CD14-positive monocyte (primary cell): ENCODE measurements at regions not wholly inside any gene's neighbourhood (a gene's known extent, or its start where the extent isn't known, plus 50 kb on each side); places are given as distances from the start of the nearest gene placed in this dataset.

Experiments used
- DNase-seq, 3 donors: peaks; one replicate each; pipeline ENCODE4 v3.0.0-alpha.2; 2011 to 2022
- H2AFZ ChIP-seq: 2 replicates; pipeline ENCODE4 v1.6.0; 2012; ENCODE audit warnings: mild to moderate bottlenecking, low read depth, low read length, inconsistent platforms; ENCODE audit not compliant: insufficient read depth, poor library complexity, severe bottlenecking
- H3K27ac ChIP-seq, 2 donors: 1 replicate in 1 of 2; 2 replicates in 1 of 2; pipeline ENCODE4 v1.5.1; 2012 to 2013; ENCODE audit warnings: low read length in 2 of 2, control low read depth in 1 of 2, inconsistent platforms in 1 of 2, low read depth in 1 of 2, mild to moderate bottlenecking in 1 of 2
- H3K27me3 ChIP-seq, 2 donors: one replicate each; pipeline versions ENCODE4 v1.6.0 to v1.6.1; 2011 to 2013; ENCODE audit warnings: low read length in 2 of 2; ENCODE audit not compliant: control insufficient read depth in 2 of 2, insufficient read depth in 2 of 2
- H3K36me3 ChIP-seq, 2 donors: replicated peaks in 1 of 2; 1 replicate in 1 of 2; 2 replicates in 1 of 2; pipeline versions ENCODE4 v1.5.1 to v1.6.1; 2012 to 2013; ENCODE audit warnings: low read length in 2 of 2, control low read depth in 1 of 2, inconsistent platforms in 1 of 2, mild to moderate bottlenecking in 1 of 2; ENCODE audit not compliant: insufficient read depth in 2 of 2, control insufficient read depth in 1 of 2
- H3K4me1 ChIP-seq, 2 donors: 1 replicate in 1 of 2; 2 replicates in 1 of 2; pipeline versions ENCODE4 v1.5.1 to v1.6.1; 2012 to 2013; ENCODE audit warnings: low read length in 2 of 2, control low read depth in 1 of 2, inconsistent platforms in 1 of 2, mild to moderate bottlenecking in 1 of 2, moderate library complexity in 1 of 2; ENCODE audit not compliant: insufficient read depth in 2 of 2, control insufficient read depth in 1 of 2
- H3K4me2 ChIP-seq: replicated peaks from 2 replicates; pipeline ENCODE3; 2012; ENCODE audit warnings: low read length, moderate library complexity, mild to moderate bottlenecking; ENCODE audit not compliant: poor library complexity, severe bottlenecking; ENCODE audit errors: extremely low read depth
- H3K4me3 ChIP-seq, 3 experiments: fragments of 200-600 bp in 1 of 3; sonication (generic) in 1 of 3; replicated peaks in 1 of 3; 1 replicate in 2 of 3; 2 replicates in 1 of 3; pipeline ENCODE4 v1.5.1; 2011 to 2013; ENCODE audit warnings: low read length in 3 of 3, mild to moderate bottlenecking in 3 of 3, control low read depth in 2 of 3, low read depth in 2 of 3, inconsistent platforms in 1 of 3, moderate library complexity in 1 of 3
- H3K79me2 ChIP-seq: 2 replicates; pipeline ENCODE4 v1.6.0; 2012; ENCODE audit warnings: mild to moderate bottlenecking, control low read depth, inconsistent platforms, low read length, moderate library complexity; ENCODE audit not compliant: insufficient read depth
- H3K9ac ChIP-seq: 2 replicates; pipeline ENCODE4 v1.6.0; 2017; ENCODE audit warnings: low read length, mild to moderate bottlenecking; ENCODE audit not compliant: insufficient read depth, poor library complexity, severe bottlenecking
- H3K9me3 ChIP-seq, 2 donors: replicated peaks in 1 of 2; 1 replicate in 1 of 2; 2 replicates in 1 of 2; pipeline versions ENCODE4 v1.5.1 to v1.6.1; 2012 to 2013; ENCODE audit warnings: low read length in 2 of 2, control low read depth in 1 of 2; ENCODE audit not compliant: control insufficient read depth in 1 of 2, insufficient read depth in 1 of 2
- H4K20me1 ChIP-seq: 2 replicates; pipeline ENCODE4 v1.6.0; 2012; ENCODE audit warnings: mild to moderate bottlenecking, low read length, control low read depth, moderate library complexity; ENCODE audit not compliant: insufficient read depth
- H3K27ac Mint-ChIP-seq, 7 donors: one replicate each; pipeline ENCODE4 v1.8.0; 2020; ENCODE audit warnings: mild to moderate bottlenecking in 7 of 7, mixed read lengths in 7 of 7, moderate library complexity in 6 of 7, inconsistent platforms in 2 of 7
- H3K27me3 Mint-ChIP-seq, 3 donors: one replicate each; pipeline ENCODE4 v1.8.0; 2021 to 2022; ENCODE audit warnings: low read depth in 3 of 3, mild to moderate bottlenecking in 3 of 3, mixed read lengths in 3 of 3, moderate library complexity in 3 of 3, inconsistent platforms in 1 of 3
- H3K36me3 Mint-ChIP-seq, 2 donors: one replicate each; pipeline ENCODE4 v1.8.0; 2020; ENCODE audit warnings: mixed read lengths in 2 of 2, inconsistent platforms in 1 of 2, mild to moderate bottlenecking in 1 of 2
- H3K4me1 Mint-ChIP-seq: one replicate; pipeline ENCODE4 v1.8.0; 2020; ENCODE audit warnings: mild to moderate bottlenecking, mixed read lengths
- H3K4me3 Mint-ChIP-seq, 2 donors: one replicate each; pipeline ENCODE4 v1.8.0; 2020; ENCODE audit warnings: mild to moderate bottlenecking in 2 of 2, mixed read lengths in 2 of 2, moderate library complexity in 1 of 2
- H3K9me3 Mint-ChIP-seq, 7 donors: one replicate each; pipeline ENCODE4 v1.8.0; 2020 to 2022; ENCODE audit warnings: mixed read lengths in 7 of 7, mild to moderate bottlenecking in 6 of 7, moderate library complexity in 6 of 7, inconsistent platforms in 2 of 7
- WGBS: methylation state at CpG from one replicate; pipeline ENCODE4 v1.1.5; 2013; ENCODE audit warnings: missing lambda C conversion rate; ENCODE audit not compliant: insufficient coverage; 5-methylcytosine and 5-hydroxymethylcytosine counted together
- intact Hi-C, 2 donors: fragments of 100-400 bp; cut with micrococcal nuclease; formaldehyde crosslinking; loops; one replicate each; pipeline versions ENCODE4 v1.15.0 to v1.15.1; 2023
- TF ChIP-seq, protein P1 (sequence below): fragments of 200-600 bp; IDR thresholded peaks from one replicate; pipeline ENCODE4 v1.8.0; 2022; ENCODE audit warnings: antibody characterized with exemption, mild to moderate bottlenecking

DNA sequence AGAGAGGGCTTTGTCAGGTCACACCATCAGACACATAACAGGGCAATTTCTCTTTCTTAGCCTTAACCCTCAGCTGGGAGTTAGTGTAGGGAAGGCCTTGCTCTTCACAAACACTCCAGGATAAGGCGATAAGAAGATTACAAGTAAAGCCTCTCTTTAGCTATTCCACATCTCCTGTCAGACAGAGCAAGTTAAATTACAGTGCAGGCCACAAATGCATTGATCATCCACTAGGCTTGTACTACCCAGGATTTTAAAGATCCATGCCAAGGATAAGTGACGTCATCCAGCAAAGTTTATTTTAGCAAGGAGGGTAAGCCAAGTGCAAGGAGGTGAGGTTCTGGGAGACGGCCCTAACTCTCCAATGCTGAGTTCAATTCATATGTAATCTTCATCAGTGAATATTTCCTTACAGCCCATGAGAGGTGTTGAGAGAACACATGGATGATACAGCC is 890.6 kb upstream of the NR2F2 start:
- no peak overlapping the region for H2AFZ ChIP-seq
- H3K9me3 ChIP-seq: no peaks in the 10 kb centered on the region
- no peaks in the 10 kb centered on the region for H4K20me1 ChIP-seq
- intact Hi-C loops: no loop called here
- H3K36me3 Mint-ChIP-seq: no peaks in the 10 kb centered on the region
- no peaks in the 10 kb centered on the region for H3K4me1 Mint-ChIP-seq
- H3K4me1 ChIP-seq: no peaks in the 10 kb centered on the region
- H3K79me2 ChIP-seq: no peaks in the 10 kb centered on the region
- WGBS: 86% methylated on average over 1 of the region's 3 CpGs
- no peak overlapping the region for H3K9ac ChIP-seq
- no peak overlapping the region for H3K4me2 ChIP-seq
- no peaks in the 10 kb centered on the region for H3K27me3 ChIP-seq
- no peak overlapping the region for H3K4me3 Mint-ChIP-seq
- H3K27ac Mint-ChIP-seq: no peak overlapping the region
- peaks cover 0 to 3% (median 1%) of the 10 kb centered on the region in 3 donors for H3K27me3 Mint-ChIP-seq
- H3K4me3 ChIP-seq: no peak overlapping the region
- TF ChIP-seq, protein P1, sequence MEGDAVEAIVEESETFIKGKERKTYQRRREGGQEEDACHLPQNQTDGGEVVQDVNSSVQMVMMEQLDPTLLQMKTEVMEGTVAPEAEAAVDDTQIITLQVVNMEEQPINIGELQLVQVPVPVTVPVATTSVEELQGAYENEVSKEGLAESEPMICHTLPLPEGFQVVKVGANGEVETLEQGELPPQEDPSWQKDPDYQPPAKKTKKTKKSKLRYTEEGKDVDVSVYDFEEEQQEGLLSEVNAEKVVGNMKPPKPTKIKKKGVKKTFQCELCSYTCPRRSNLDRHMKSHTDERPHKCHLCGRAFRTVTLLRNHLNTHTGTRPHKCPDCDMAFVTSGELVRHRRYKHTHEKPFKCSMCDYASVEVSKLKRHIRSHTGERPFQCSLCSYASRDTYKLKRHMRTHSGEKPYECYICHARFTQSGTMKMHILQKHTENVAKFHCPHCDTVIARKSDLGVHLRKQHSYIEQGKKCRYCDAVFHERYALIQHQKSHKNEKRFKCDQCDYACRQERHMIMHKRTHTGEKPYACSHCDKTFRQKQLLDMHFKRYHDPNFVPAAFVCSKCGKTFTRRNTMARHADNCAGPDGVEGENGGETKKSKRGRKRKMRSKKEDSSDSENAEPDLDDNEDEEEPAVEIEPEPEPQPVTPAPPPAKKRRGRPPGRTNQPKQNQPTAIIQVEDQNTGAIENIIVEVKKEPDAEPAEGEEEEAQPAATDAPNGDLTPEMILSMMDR: no peak
- H3K9me3 Mint-ChIP-seq: peaks cover 0 to 4% (median 0%) of the 10 kb centered on the region in 7 donors
- H3K36me3 ChIP-seq: no peaks in the 10 kb centered on the region
- H3K27ac ChIP-seq: no peak overlapping the region
- no peak for DNase-seq

DNA sequence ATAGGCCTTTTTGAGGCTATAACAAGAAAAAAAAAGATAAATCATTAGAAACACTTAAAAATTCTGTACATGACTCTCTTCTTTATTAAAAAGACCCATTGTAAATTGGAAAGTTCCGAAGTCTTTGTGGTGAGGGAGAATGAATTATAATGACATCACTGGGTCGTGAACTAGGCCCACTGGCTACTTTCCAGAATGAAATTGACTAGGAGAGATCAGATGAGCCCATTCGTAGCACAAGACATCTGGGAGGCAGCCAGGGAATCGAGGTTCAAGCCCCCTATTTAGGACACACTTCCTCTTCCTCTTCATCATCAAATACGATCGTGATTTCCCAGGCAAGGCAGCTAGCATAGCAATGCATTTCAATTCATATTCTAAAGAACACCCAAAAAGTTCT is 889.8 kb upstream of the NR2F2 start:
- H3K36me3 Mint-ChIP-seq: no peaks in the 10 kb centered on the region

More for the DNA sequence above, 889.8 kb upstream of the NR2F2 start:
- Histone ChIP-seq H3K79me2 (no peaks in the 10 kb centered on the region), H3K4me3 (no peak overlapping the region), H3K4me1 (no peaks in the 10 kb centered on the region), H3K27ac (no peak overlapping the region), H3K4me2 (no peak overlapping the region), H3K9ac (no peak overlapping the region), H3K36me3 (no peaks in the 10 kb centered on the region), H3K27me3 (no peaks in the 10 kb centered on the region), H3K9me3 (no peaks in the 10 kb centered on the region), H4K20me1 (no peaks in the 10 kb centered on the region), H2AFZ (no peak overlapping the region)
- TF ChIP-seq, protein P1: no peak
- no peak for DNase-seq
- no peaks in the 10 kb centered on the region for H3K4me1 Mint-ChIP-seq
- H3K27me3 Mint-ChIP-seq: peaks cover 0 to 2% (median 1%) of the 10 kb centered on the region in 3 donors
- no peak overlapping the region for H3K27ac Mint-ChIP-seq
- H3K4me3 Mint-ChIP-seq: no peak overlapping the region
- intact Hi-C loops: no loop called here
- 53% methylated on average over 5 of the region's 6 CpGs for WGBS
- peaks cover 0 to 4% (median 0%) of the 10 kb centered on the region in 7 donors for H3K9me3 Mint-ChIP-seq
